HG03520 (cell line): ENCODE measurements at regions not wholly inside any gene's neighbourhood (a gene's known extent, or its start where the extent isn't known, plus 50 kb on each side); places are given as distances from the start of the nearest gene placed in this dataset.

ENCODE experiments used
- ATAC-seq: cut with Tn5 transposase; IDR thresholded peaks from one replicate; pipeline ENCODE4 v1.9.1; 2021; ENCODE audit warnings: mild to moderate bottlenecking, moderate library complexity; ENCODE audit not compliant: unreplicated experiment

GRCh38 chr15:37572401-37572800, 362.0 kb upstream of the TMCO5A start:
- no peak for ATAC-seq

- no peak for ATAC-seq
Measured at GRCh38 chr15:37574985-37575384, 359.5 kb upstream of the TMCO5A start.

- no peak for ATAC-seq
Measured at GRCh38 chr15:37576952-37577351, 357.5 kb upstream of the TMCO5A start.

GRCh38 chr15:37581866-37582532, 352.4 kb upstream of the TMCO5A start:
- ATAC-seq, result no peak

- no peak for ATAC-seq
Measured at GRCh38 chr15:37582852-37583251, 351.6 kb upstream of the TMCO5A start.

- no peak for ATAC-seq
Measured at GRCh38 chr15:37586011-37586583, 348.3 kb upstream of the TMCO5A start.

GRCh38 chr15:37586976-37587375, 347.5 kb upstream of the TMCO5A start:
- no peak for ATAC-seq

- ATAC-seq, result no peak
Measured at GRCh38 chr15:37594417-37594816, 340.0 kb upstream of the TMCO5A start.

- ATAC-seq, result no peak
Measured at GRCh38 chr15:37595426-37595970, 338.9 kb upstream of the TMCO5A start.

GRCh38 chr15:37599156-37599555, 335.3 kb upstream of the TMCO5A start:
- no peak for ATAC-seq

- no peak for ATAC-seq
Measured at GRCh38 chr15:37616215-37616614, 318.2 kb upstream of the TMCO5A start.

GRCh38 chr15:37618353-37618752, 316.1 kb upstream of the TMCO5A start:
- ATAC-seq, result no peak

- no peak for ATAC-seq
Measured at GRCh38 chr15:37619358-37620042, 314.9 kb upstream of the TMCO5A start.

GRCh38 chr15:37625576-37625975, 308.9 kb upstream of the TMCO5A start:
- no peak for ATAC-seq

- no peak for ATAC-seq
Measured at GRCh38 chr15:37628507-37628906, 305.9 kb upstream of the TMCO5A start.

- no peak for ATAC-seq
Measured at GRCh38 chr15:37636736-37637135, 297.7 kb upstream of the TMCO5A start.

GRCh38 chr15:37638116-37638515, 296.3 kb upstream of the TMCO5A start:
- ATAC-seq, result no peak

GRCh38 chr15:37638691-37639090, 295.7 kb upstream of the TMCO5A start:
- no peak for ATAC-seq

GRCh38 chr15:37652646-37653417, 281.6 kb upstream of the TMCO5A start:
- ATAC-seq, result no peak

GRCh38 chr15:37678124-37678523, 256.3 kb upstream of the TMCO5A start:
- ATAC-seq, result no peak

- no peak for ATAC-seq
Measured at GRCh38 chr15:37679627-37680026, 254.8 kb upstream of the TMCO5A start.
